Neutrophil (primary cell): ENCODE measurements at regions not wholly inside any gene's neighbourhood (a gene's known extent, or its start where the extent isn't known, plus 50 kb on each side); places are given as distances from the start of the nearest gene placed in this dataset.
"Not testable (repeated sequence)": the region's sequence is repeated elsewhere in the genome, so short reads cannot be mapped to it uniquely, and the experiment has no call there.

Experiments used
- H3K27ac ChIP-seq: fragments of 200-600 bp; sonication (generic); 2 replicates; pipeline ENCODE4 v1.5.1; 2016; ENCODE audit warnings: mild to moderate bottlenecking, moderate library complexity
- H3K27me3 ChIP-seq: fragments of 200-600 bp; sonication (generic); 2 replicates; pipeline ENCODE4 v1.6.0; 2016; ENCODE audit warnings: mild to moderate bottlenecking
- H3K36me3 ChIP-seq: fragments of 200-600 bp; sonication (generic); 2 replicates; pipeline ENCODE4 v1.5.1; 2017
- H3K4me1 ChIP-seq, 2 experiments: fragments of 200-600 bp in 1 of 2; sonication (generic) in 1 of 2; 1 replicate in 1 of 2; 2 replicates in 1 of 2; pipeline versions ENCODE4 v1.5.1 to v1.6.1; 2013 to 2016; ENCODE audit warnings: low read depth in 1 of 2, low read length in 1 of 2, mild to moderate bottlenecking in 1 of 2, moderate library complexity in 1 of 2; ENCODE audit not compliant: control insufficient read depth in 1 of 2, insufficient read depth in 1 of 2
- H3K4me3 ChIP-seq, 2 experiments: fragments of 200-600 bp in 1 of 2; sonication (generic) in 1 of 2; 1 replicate in 1 of 2; 2 replicates in 1 of 2; pipeline ENCODE4 v1.5.1; 2013 to 2016; ENCODE audit warnings: low read depth in 1 of 2, low read length in 1 of 2, mild to moderate bottlenecking in 1 of 2, moderate library complexity in 1 of 2
- H3K9me3 ChIP-seq: fragments of 200-600 bp; sonication (generic); 2 replicates; pipeline ENCODE4 v1.5.1; 2016
- CTCF ChIP-seq: fragments of 200-600 bp; sonication (generic); IDR thresholded peaks from 2 replicates; pipeline ENCODE4 v1.5.1; 2016; ENCODE audit warnings: antibody characterized with exemption

- peak; percentile 14 for TF ChIP-seq CTCF
- not testable (repeated sequence) for H3K9me3 ChIP-seq, H3K4me1 ChIP-seq, H3K4me3 ChIP-seq, H3K27ac ChIP-seq, H3K27me3 ChIP-seq, H3K36me3 ChIP-seq
These were observed 197.3 kb downstream of the LMLN start for GRCh38 chr3:198157231-198157868.

GRCh38 chr3:198158007-198158406, 198.0 kb downstream of the LMLN start:
- H3K27ac ChIP-seq, H3K9me3 ChIP-seq, H3K4me1 ChIP-seq, H3K4me3 ChIP-seq, H3K36me3 ChIP-seq, H3K27me3 ChIP-seq: not testable (repeated sequence)

DNA sequence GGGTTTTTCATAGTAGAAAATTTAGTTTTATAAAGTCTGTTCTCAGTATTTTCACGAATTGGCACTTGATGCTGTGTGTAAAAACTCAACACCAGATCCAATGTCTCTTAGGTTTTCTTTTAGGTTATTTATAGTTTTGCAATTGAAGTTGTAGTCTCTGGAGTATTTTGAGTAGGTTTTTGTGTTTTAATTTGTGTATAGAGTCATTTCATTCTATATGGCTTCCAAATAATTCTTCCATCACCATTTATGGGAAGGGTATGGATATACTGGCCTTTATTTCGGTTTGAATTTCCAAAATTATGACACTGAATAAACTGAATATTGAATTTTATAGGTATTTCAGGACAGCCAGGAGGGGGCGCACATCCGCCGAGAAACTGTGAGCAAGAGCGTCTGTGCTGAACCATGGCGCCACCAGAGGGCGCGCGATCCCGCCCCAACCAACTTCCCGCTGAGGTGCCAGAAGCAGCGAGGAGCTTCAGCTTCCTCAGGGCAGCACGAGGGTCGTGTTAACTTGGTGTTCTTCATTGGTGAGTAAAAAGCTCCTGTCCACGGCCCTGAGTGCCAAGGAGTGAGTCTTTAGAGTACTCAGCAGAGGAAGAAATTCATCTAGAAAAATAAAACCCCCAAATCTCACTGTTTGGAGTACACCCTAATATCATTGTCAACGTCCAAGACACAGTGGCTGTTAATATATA, 207.5 kb downstream of the LMLN start:
- peak; percentile 86 for TF ChIP-seq CTCF
- peaks cover 34% of the 10 kb centered on the region for H3K36me3 ChIP-seq
- not testable (repeated sequence) for H3K9me3 ChIP-seq, H3K27me3 ChIP-seq, H3K4me1 ChIP-seq, H3K27ac ChIP-seq
- peak overlapping the region in 1 of 2 experiments; percentile 28 for H3K4me3 ChIP-seq

GRCh38 chr3:198170781-198171180, 210.8 kb downstream of the LMLN start:
- H3K36me3 ChIP-seq: peaks cover 34% of the 10 kb centered on the region
- H3K4me1 ChIP-seq, H3K9me3 ChIP-seq, H3K27me3 ChIP-seq, H3K4me3 ChIP-seq, H3K27ac ChIP-seq: not testable (repeated sequence)

DNA sequence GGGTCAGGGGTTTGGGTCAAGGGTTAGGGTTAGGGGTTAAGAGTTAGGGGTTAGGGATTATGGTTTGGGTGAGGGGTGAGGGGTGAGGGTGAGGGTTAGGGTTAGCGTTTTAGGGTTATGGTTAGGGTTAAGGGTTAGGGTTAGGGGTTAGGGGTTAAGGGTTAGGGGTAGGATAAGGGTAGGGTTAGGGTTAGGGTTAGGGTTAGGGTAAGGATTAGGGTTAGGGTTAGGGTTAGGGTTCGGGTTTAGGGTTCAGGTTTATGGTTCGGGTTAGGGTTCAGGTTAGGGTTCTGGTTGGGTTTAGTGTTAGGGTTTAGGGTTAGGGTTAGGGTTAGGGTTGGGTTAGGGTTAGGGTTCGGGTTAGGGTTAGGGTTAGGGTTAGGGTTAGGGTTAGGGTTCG, 213.1 kb downstream of the LMLN start:
- H3K36me3 ChIP-seq: peaks cover 28% of the 10 kb centered on the region
- not testable (repeated sequence) for H3K4me3 ChIP-seq, H3K4me1 ChIP-seq, H3K27me3 ChIP-seq, H3K27ac ChIP-seq, H3K9me3 ChIP-seq

DNA sequence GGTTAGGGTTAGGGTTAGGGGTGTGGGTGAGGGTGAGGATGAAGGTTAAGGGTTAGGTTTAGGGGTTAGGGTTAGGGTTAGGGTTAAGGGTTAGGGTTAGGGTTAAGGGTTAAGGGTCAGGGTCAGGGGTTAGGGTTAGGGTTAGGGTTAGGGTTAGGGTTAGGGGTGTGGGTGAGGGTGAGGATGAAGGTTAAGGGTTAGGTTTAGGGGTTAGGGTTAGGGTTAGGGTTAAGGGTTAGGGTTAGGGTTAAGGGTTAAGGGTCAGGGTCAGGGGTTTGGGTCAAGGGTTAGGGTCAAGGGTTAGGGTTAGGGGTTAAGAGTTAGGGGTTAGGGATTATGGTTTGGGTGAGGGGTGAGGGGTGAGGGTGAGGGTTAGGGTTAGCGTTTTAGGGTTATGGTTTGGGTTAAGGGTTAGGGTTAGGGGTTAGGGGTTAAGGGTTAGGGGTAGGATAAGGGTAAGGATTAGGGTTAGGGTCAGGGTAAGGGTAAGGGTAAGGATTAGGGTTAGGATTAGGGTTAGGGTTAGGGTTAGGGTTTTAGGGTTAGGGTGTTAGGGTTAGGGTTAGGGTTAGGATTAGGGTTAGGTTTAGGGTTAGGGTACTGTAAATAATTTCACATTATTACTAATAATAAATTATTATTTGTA, 214.0 kb downstream of the LMLN start:
- H3K4me1 ChIP-seq, H3K4me3 ChIP-seq, H3K9me3 ChIP-seq, H3K27me3 ChIP-seq, H3K27ac ChIP-seq: not testable (repeated sequence)
- H3K36me3 ChIP-seq: peaks cover 19% of the 10 kb centered on the region
